HG03039 (cell line): ENCODE measurements at regions not wholly inside any gene's neighbourhood (a gene's known extent, or its start where the extent isn't known, plus 50 kb on each side); places are given as distances from the start of the nearest gene placed in this dataset.

ENCODE experiments used
- ATAC-seq: cut with Tn5 transposase; IDR thresholded peaks from one replicate; pipeline ENCODE4 v1.9.1; 2021; ENCODE audit warnings: mild to moderate bottlenecking, moderate library complexity; ENCODE audit not compliant: unreplicated experiment

GRCh38 chr14:55927028-55927427 lies 191.2 kb upstream of the PELI2 start:
- ATAC-seq, result no peak

- ATAC-seq, result no peak
Measured at GRCh38 chr14:55928276-55928675, 189.9 kb upstream of the PELI2 start.

GRCh38 chr14:55929136-55929535 lies 189.1 kb upstream of the PELI2 start:
- ATAC-seq, result no peak

GRCh38 chr14:55930016-55930784 lies 188.0 kb upstream of the PELI2 start:
- no peak for ATAC-seq

GRCh38 chr14:55936691-55937090 lies 181.5 kb upstream of the PELI2 start:
- ATAC-seq, result no peak

GRCh38 chr14:55938249-55938791 lies 179.9 kb upstream of the PELI2 start:
- no peak for ATAC-seq

- no peak for ATAC-seq
Measured at GRCh38 chr14:55942076-55942654, 176.0 kb upstream of the PELI2 start.

- no peak for ATAC-seq
Measured at GRCh38 chr14:55942826-55943225, 175.4 kb upstream of the PELI2 start.

GRCh38 chr14:55944757-55945156 lies 173.5 kb upstream of the PELI2 start:
- ATAC-seq, result no peak

- ATAC-seq, result no peak
Measured at GRCh38 chr14:55946231-55946630, 172.0 kb upstream of the PELI2 start.

- no peak for ATAC-seq
Measured at GRCh38 chr14:55948399-55948798, 169.8 kb upstream of the PELI2 start.

- ATAC-seq, result no peak
Measured at GRCh38 chr14:55949708-55950107, 168.5 kb upstream of the PELI2 start.

- no peak for ATAC-seq
Measured at GRCh38 chr14:55950135-55950534, 168.1 kb upstream of the PELI2 start.

- ATAC-seq, result no peak
Measured at GRCh38 chr14:55951341-55952206, 166.6 kb upstream of the PELI2 start.

- no peak for ATAC-seq
Measured at GRCh38 chr14:55954108-55954507, 164.1 kb upstream of the PELI2 start.

- ATAC-seq, result no peak
Measured at GRCh38 chr14:55955175-55955574, 163.0 kb upstream of the PELI2 start.

- ATAC-seq, result no peak
Measured at GRCh38 chr14:55957950-55958349, 160.3 kb upstream of the PELI2 start.

GRCh38 chr14:55963295-55963694 lies 154.9 kb upstream of the PELI2 start:
- ATAC-seq, result no peak

GRCh38 chr14:55964091-55964490 lies 154.1 kb upstream of the PELI2 start:
- ATAC-seq, result no peak

- ATAC-seq, result no peak
Measured at GRCh38 chr14:55964821-55965220, 153.4 kb upstream of the PELI2 start.

GRCh38 chr14:55965851-55966250 lies 152.4 kb upstream of the PELI2 start:
- no peak for ATAC-seq
